ENCODE measurements at regions not wholly inside any gene's neighbourhood (a gene's known extent, or its start where the extent isn't known, plus 50 kb on each side); places are given as distances from the start of the nearest gene placed in this dataset.
"Not testable (repeated sequence)": the region's sequence is repeated elsewhere in the genome, so short reads cannot be mapped to it uniquely, and the experiment has no call there.

- no peak for DNase-seq
Observed at GRCh38 chr10:86579883-86580520, 58.4 kb upstream of the WAPL start.

DNA sequence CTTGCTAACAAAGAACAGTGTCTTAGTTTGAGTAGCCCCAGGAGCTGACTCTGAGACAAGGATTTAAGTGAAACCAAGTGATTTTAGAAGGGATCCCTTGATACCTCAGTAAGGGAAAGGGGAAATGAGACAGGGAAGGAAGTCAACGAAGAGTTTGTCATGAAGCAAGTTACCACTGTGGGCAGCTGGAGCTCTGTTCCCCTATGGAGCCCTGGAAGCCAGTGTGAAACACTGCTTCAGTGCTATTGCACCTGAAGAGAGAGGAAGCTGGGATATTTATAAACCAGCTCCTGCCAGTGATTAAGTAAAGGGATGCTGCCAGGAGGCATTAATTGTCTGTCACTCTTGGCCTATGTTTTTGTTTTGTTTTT lies 58.9 kb upstream of the WAPL start:
- DNase-seq, result no peak

GRCh38 chr10:86583983-86584382 lies 62.4 kb upstream of the WAPL start:
- no peak for DNase-seq

- peak; percentile 6 to 28 for DNase-seq
Observed at GRCh38 chr10:86585037-86585929, 63.7 kb upstream of the WAPL start.

DNA sequence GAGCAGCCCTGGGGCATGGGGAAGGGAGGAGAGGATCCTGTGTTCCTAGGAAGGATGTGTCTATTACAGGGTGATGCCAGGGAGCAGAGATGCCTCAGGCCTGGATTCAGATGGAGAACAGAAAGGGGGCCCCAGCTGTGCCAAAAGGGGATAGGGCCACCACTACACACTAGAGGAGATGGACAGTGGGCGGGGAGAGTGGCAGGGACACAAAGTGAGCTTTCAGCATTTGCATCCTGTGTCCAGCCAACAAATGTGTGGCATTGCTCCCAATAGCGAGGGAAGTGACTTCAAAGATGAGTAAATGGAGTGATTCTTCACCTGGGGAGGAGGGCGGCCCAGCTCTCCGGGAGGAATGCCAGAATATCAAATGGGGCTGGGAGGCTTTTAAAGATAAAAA lies 64.9 kb upstream of the WAPL start:
- DNase-seq, result no peak

DNA sequence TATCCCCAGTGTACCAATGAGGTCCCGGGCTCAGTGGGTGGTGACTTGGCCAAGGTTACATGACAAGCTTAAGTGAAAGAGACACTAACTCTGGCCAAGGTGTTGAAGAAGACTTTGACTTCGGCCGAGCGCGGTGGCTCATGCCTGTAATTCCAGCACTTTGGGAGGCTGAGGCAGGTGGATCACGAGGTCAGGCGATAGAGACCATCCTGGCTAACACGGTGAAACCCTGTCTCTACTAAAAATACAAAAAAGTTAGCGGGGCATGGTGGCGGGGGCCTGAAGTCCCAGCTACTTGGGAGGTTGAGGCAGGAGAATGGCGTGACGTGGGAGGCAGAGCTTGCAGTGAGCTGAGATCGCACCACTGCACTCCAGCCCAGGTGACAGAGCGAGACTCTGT lies 65.6 kb upstream of the OPN4 start:
- DNase-seq, result not testable (repeated sequence)

DNA sequence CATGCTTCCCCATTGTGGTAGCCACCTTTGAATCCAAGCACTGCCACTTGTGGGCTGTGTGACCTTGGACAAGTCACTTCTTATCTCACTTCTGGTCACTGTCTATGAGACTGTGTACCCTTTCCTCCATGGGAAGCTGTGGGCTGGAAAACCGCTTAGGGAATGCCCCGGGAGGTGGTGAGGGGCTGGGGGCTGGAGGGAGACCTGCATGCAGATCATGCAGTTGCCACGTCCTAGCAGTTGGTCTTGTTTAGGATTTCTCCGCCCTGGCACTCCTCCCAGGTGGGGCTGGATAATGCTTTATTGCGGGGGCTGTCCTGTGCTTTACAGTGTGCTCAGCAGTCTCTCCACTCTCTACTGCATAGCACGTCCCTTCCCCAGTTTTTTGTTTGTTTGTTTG lies 62.9 kb upstream of the OPN4 start:
- no peak for DNase-seq

GRCh38 chr10:86592413-86592812 lies 61.9 kb upstream of the OPN4 start:
- no peak for DNase-seq

GRCh38 chr10:86594535-86594934 lies 59.8 kb upstream of the OPN4 start:
- DNase-seq, result no peak

- DNase-seq, result no peak
Observed at GRCh38 chr10:86595496-86595895, 58.9 kb upstream of the OPN4 start.

- no peak for DNase-seq
Observed at GRCh38 chr10:86596266-86596665, 58.1 kb upstream of the OPN4 start.

DNA sequence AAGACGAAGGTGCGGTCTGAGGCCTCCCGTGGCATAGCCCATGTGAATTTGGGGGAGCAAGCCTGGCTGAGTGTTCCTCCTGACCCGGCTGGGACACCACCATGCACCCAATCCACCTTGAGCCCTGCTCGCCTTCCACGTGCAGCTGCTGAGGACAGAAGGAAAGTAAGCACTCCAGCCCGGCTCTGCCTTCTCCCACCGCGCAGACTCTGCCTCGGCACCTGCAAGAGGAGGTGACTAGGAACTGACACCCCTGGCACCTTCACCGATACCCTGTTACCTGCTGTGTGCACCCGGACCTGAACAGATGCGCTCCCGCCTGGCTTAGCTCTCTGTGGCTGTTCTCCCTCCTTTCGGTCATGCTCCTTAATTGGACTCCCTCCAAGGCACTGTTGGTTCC lies 57.0 kb upstream of the OPN4 start:
- DNase-seq, result no peak

DNA sequence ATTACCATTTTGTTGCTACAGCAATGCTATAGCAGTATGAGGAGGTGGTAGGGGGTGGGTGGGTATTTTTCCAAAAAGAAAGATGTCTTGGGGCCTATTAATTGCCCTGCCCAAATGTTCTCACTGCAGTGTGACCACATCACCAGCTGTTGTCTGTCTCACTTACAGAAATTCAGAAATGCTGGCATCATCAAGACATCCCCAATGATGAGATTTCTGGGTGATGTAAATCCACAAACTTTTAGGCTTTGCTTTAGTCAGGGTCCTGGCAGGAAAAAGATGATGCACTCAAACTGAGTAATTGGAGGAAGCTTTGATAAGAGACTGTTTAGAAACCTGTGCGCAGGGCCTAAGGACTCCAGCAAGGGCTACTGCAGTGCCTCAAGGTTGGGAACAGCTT lies 56.2 kb upstream of the OPN4 start:
- no peak for DNase-seq

GRCh38 chr10:86599041-86599440 lies 55.3 kb upstream of the OPN4 start:
- DNase-seq, result no peak

DNA sequence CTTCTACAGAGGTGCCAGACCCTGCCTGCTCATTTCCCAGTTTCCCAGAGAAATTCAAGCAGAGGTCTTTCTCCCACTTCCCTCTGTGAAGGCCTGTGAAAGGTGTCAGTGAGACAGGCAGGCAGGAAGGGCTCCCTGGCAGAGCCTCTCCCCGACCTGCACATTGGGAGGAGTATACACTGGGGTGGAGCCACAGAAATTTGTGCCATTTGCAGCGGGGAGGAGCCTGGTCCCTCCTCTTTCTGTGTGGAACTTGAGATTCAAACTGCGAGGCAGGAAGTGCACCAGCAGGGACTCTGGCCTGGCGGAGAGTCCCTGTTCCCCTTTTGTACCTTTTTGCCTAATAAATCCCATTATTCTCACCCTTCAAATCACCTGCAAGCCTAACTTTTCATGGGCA lies 54.6 kb upstream of the OPN4 start:
- DNase-seq, result no peak

- DNase-seq, result no peak
Observed at GRCh38 chr10:86600296-86600695, 54.1 kb upstream of the OPN4 start.

- DNase-seq, result no peak
Observed at GRCh38 chr10:86601956-86602602, 52.3 kb upstream of the OPN4 start.

DNA sequence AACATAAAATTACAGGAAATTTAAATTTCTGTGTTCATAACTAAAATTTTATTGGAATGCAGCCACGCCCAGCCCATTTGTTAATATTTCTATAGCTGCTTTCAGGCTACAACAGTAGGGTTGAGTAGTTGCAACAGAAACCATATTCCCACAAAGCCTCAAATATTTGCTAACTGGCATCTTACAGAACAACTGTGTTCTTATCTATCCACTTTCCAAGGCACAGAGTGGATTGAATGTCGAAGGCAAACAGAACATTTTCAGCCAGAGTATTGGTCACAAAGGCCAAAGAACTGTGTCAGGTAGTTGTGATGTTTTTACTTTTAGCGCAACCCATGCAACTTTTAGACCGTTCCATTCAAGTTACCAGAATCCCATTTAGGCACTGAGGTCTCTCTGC lies 51.1 kb upstream of the OPN4 start:
- no peak for DNase-seq
